M059J (cell line): ENCODE measurements at regions not wholly inside any gene's neighbourhood (a gene's known extent, or its start where the extent isn't known, plus 50 kb on each side); places are given as distances from the start of the nearest gene placed in this dataset.

ENCODE experiments used
- DNase-seq: peaks from one replicate; pipeline ENCODE4 v3.0.0-alpha.2; 2012; ENCODE audit warnings: low read depth

GRCh38 chr5:123813264-123813663 lies 301.3 kb downstream of the CSNK1G3 start:
- peak; percentile 73 for DNase-seq

GRCh38 chr5:123811831-123812230 lies 299.9 kb downstream of the CSNK1G3 start:
- DNase-seq: no peak

GRCh38 chr5:123810746-123811340 lies 298.9 kb downstream of the CSNK1G3 start:
- no peak for DNase-seq

GRCh38 chr5:123810253-123810652 lies 298.3 kb downstream of the CSNK1G3 start:
- DNase-seq: no peak

GRCh38 chr5:123809594-123810221 lies 297.7 kb downstream of the CSNK1G3 start:
- no peak for DNase-seq

GRCh38 chr5:123808461-123809380 lies 296.7 kb downstream of the CSNK1G3 start:
- no peak for DNase-seq

- peak; percentile 4 for DNase-seq
Measured at GRCh38 chr5:123807177-123807945, 295.4 kb downstream of the CSNK1G3 start.

- DNase-seq: no peak
Measured at GRCh38 chr5:123806644-123807043, 294.7 kb downstream of the CSNK1G3 start.

GRCh38 chr5:123805300-123805699 lies 293.3 kb downstream of the CSNK1G3 start:
- no peak for DNase-seq

- no peak for DNase-seq
Measured at GRCh38 chr5:123803359-123803758, 291.4 kb downstream of the CSNK1G3 start.

- no peak for DNase-seq
Measured at GRCh38 chr5:123802298-123802951, 290.4 kb downstream of the CSNK1G3 start.

GRCh38 chr5:123800640-123801039 lies 288.7 kb downstream of the CSNK1G3 start:
- peak; percentile 22 for DNase-seq

- DNase-seq: peak; percentile 7
Measured at GRCh38 chr5:123795688-123796087, 283.7 kb downstream of the CSNK1G3 start.

- no peak for DNase-seq
Measured at GRCh38 chr5:123790226-123790625, 278.2 kb downstream of the CSNK1G3 start.

GRCh38 chr5:123787635-123788034 lies 275.7 kb downstream of the CSNK1G3 start:
- no peak for DNase-seq

- DNase-seq: no peak
Measured at GRCh38 chr5:123787136-123787535, 275.2 kb downstream of the CSNK1G3 start.

GRCh38 chr5:123786411-123786810 lies 274.4 kb downstream of the CSNK1G3 start:
- DNase-seq: no peak

GRCh38 chr5:123785162-123786071 lies 273.4 kb downstream of the CSNK1G3 start:
- peak; percentile 17 for DNase-seq

- no peak for DNase-seq
Measured at GRCh38 chr5:123783421-123783820, 271.4 kb downstream of the CSNK1G3 start.

- DNase-seq: no peak
Measured at GRCh38 chr5:123778641-123779040, 266.7 kb downstream of the CSNK1G3 start.
